ENCODE measurements at regions not wholly inside any gene's neighbourhood (a gene's known extent, or its start where the extent isn't known, plus 50 kb on each side); places are given as distances from the start of the nearest gene placed in this dataset.

GRCh38 chr1:172812118-172812517 lies 153.2 kb downstream of the FASLG start:
- 0 out of 8 replicates have a peak, but pooled peaks cover 0 to 2% (median 0%) of the 10 kb centered on the region in 4 experiments for H3K36me3 ChIP-seq (ENCODE audit: control insufficient read depth in 2 of 4, insufficient read depth in 4 of 4, low read length in 3 of 4)
- no peak overlapping the region for H3K23ac ChIP-seq (ENCODE audit: insufficient read length)
- H3K9me3 ChIP-seq (ENCODE audit: insufficient read depth in 2 of 2, low read depth in 1 of 2, low read length in 1 of 2) = peaks cover 9 to 15% of the 10 kb centered on the region in 2 experiments
- H3K23me2 ChIP-seq (ENCODE audit: low read depth, low read length) = no peaks in the 10 kb centered on the region
- no peak for FAIRE-seq
- no peak overlapping the region for H4K91ac ChIP-seq (replicated peaks; ENCODE audit: insufficient read length, low read length)
- H3K79me1 ChIP-seq (ENCODE audit: low read depth, low read length) = no peaks in the 10 kb centered on the region
- H3K18ac ChIP-seq (ENCODE audit: extremely low read depth, low read length) = no peak overlapping the region
- H4K5ac ChIP-seq (ENCODE audit: insufficient read length, low read depth, low read length) = no peak overlapping the region
- H3K4me3 ChIP-seq (ENCODE audit: extremely low read depth in 1 of 4, insufficient read depth in 2 of 4, low read depth in 3 of 4, low read length in 4 of 4) = no peak overlapping the region
- no peak overlapping the region for H2BK20ac ChIP-seq (ENCODE audit: low read length)
- no peak overlapping the region for H3K14ac ChIP-seq (ENCODE audit: insufficient read length)
- no peak for DNase-seq (ENCODE audit: low read depth in 1 of 2, low spot score in 2 of 2)
- no peak overlapping the region for H3K4me2 ChIP-seq (ENCODE audit: insufficient read depth in 1 of 2, low read depth in 2 of 2, low read length in 2 of 2)
- no peak overlapping the region for H3K27ac ChIP-seq (ENCODE audit: low read depth, low read length)
- H2AFZ ChIP-seq (ENCODE audit: low read length) = no peak overlapping the region
- no peaks in the 10 kb centered on the region for H4K20me1 ChIP-seq (replicated peaks in 1 of 2; ENCODE audit: control insufficient read depth in 1 of 2, insufficient read depth in 2 of 2, low read length in 2 of 2)
- no peak overlapping the region for H2BK5ac ChIP-seq (ENCODE audit: low read depth, low read length)
- H3K4me1 ChIP-seq (replicated peaks in 1 of 4; ENCODE audit: control insufficient read depth in 3 of 4, insufficient read depth in 4 of 4, low read length in 3 of 4) = no peaks in the 10 kb centered on the region
- H2AK5ac ChIP-seq (ENCODE audit: low read depth, low read length) = no peak overlapping the region
- no peak overlapping the region for H3K4ac ChIP-seq (replicated peaks; ENCODE audit: insufficient read length, low read depth, low read length)
- no peak overlapping the region for H3K9ac ChIP-seq (replicated peaks in 1 of 4; ENCODE audit: extremely low read depth in 1 of 4, low read depth in 3 of 4, low read length in 3 of 4)
- H2BK12ac ChIP-seq (ENCODE audit: low read depth, low read length) = no peak overlapping the region
- H3K27me3 ChIP-seq (replicated peaks in 1 of 4; ENCODE audit: control insufficient read depth in 3 of 4, extremely low read depth in 1 of 4, insufficient read depth in 3 of 4, low read length in 3 of 4) = no peaks in the 10 kb centered on the region
- ChIA-PET CTCF (ENCODE audit: partially characterized antibody) (interaction anchor here (1.0 to 1.3 kb wide), 2 partner anchors 34 to 390 kb away, joined by 3 to 8 read pairs; no protein-coding TSS in a partner anchor), POLR2A (ENCODE audit: partially characterized antibody) (no interaction called here)
- H4K8ac ChIP-seq (ENCODE audit: extremely low read depth, insufficient read depth, low read length) = no peak overlapping the region
- no peak overlapping the region for H2BK15ac ChIP-seq (ENCODE audit: low read length)
- no peak for TF ChIP-seq SP4 (IDR thresholded peaks at IDR 0.05; ENCODE audit: low read length)
- H2BK120ac ChIP-seq (replicated peaks; ENCODE audit: low read depth, low read length) = no peak overlapping the region
- H3K56ac ChIP-seq (replicated peaks; ENCODE audit: insufficient read length, low read depth, low read length) = no peak overlapping the region
- no peaks in the 10 kb centered on the region for H3K79me2 ChIP-seq (ENCODE audit: control insufficient read depth in 1 of 2, insufficient read depth in 2 of 2, low read length in 2 of 2)

All from H1 (cell line).